WTC11 (cell line): ENCODE measurements at regions not wholly inside any gene's neighbourhood (a gene's known extent, or its start where the extent isn't known, plus 50 kb on each side); places are given as distances from the start of the nearest gene placed in this dataset.

Experiments
- ATAC-seq: fragments of 200-7000 bp; cut with Tn5 transposase; 2 replicates; pipeline ENCODE4 v1.10.0; 2021; ENCODE audit warnings: mild to moderate bottlenecking, moderate library complexity
- CTCF ChIA-PET: fragments of 300-600 bp; sonication (Branson Sonifier 250); formaldehyde crosslinking; loops from one replicate; lab custom pipeline; 2021; ENCODE audit warnings: antibody characterized with exemption; lab: Charles Lee
- POLR2A ChIA-PET: fragments of 350-600 bp; sonication (Branson Sonifier 250); formaldehyde crosslinking; loops from one replicate; lab custom pipeline; 2021; ENCODE audit warnings: antibody characterized with exemption; lab: Charles Lee
- DNase-seq: peaks from one replicate; pipeline ENCODE4 v3.0.0; 2021; ENCODE audit warnings: low spot score
- H3K27ac Mint-ChIP-seq: 2 replicates; pipeline ENCODE4 v1.8.0; 2021; ENCODE audit warnings: mixed read lengths
- H3K27me3 Mint-ChIP-seq: 2 replicates; pipeline ENCODE4 v1.8.0; 2021; ENCODE audit warnings: low read depth, mild to moderate bottlenecking, moderate library complexity, mixed read lengths
- H3K36me3 Mint-ChIP-seq: 2 replicates; pipeline ENCODE4 v1.8.0; 2021; ENCODE audit warnings: mixed read lengths
- H3K4me1 Mint-ChIP-seq: 2 replicates; pipeline ENCODE4 v1.8.0; 2022; ENCODE audit warnings: mixed read lengths
- H3K4me3 Mint-ChIP-seq: 2 replicates; pipeline ENCODE4 v1.8.0; 2021; ENCODE audit warnings: mild to moderate bottlenecking, moderate library complexity, mixed read lengths
- H3K9me3 Mint-ChIP-seq: 2 replicates; pipeline ENCODE4 v1.8.0; 2021; ENCODE audit warnings: mixed read lengths
- ATF2 ChIP-seq: sonication (generic); formaldehyde crosslinking; IDR thresholded peaks from 2 replicates; pipeline ENCODE4 v1.8.1; 2022; ENCODE audit warnings: low read depth, missing genetic modification reagents, borderline replicate concordance
- ATF3 ChIP-seq: sonication (generic); formaldehyde crosslinking; conservative IDR thresholded peaks from 2 replicates; pipeline ENCODE4 v1.8.1; 2022; ENCODE audit warnings: mild to moderate bottlenecking, missing genetic modification reagents
- ATF6 ChIP-seq: sonication (generic); formaldehyde crosslinking; IDR thresholded peaks from 2 replicates; pipeline ENCODE4 v1.8.1; 2023; ENCODE audit warnings: mild to moderate bottlenecking, missing genetic modification reagents
- CBFB ChIP-seq: sonication (generic); formaldehyde crosslinking; IDR thresholded peaks from 2 replicates; pipeline ENCODE4 v1.8.1; 2022; ENCODE audit warnings: mild to moderate bottlenecking, low read depth, missing genetic modification reagents
- CREB1 ChIP-seq: sonication (generic); formaldehyde crosslinking; IDR thresholded peaks from 2 replicates; pipeline ENCODE4 v1.8.0; 2023; ENCODE audit warnings: mild to moderate bottlenecking, missing genetic modification reagents
- E2F4 ChIP-seq: sonication (generic); formaldehyde crosslinking; IDR thresholded peaks from 2 replicates; pipeline ENCODE4 v1.8.1; 2022; ENCODE audit warnings: low read depth, mild to moderate bottlenecking, moderate library complexity, missing genetic modification reagents, borderline replicate concordance
- ERG ChIP-seq: fragments of 250-450 bp; sonication (Bioruptor Pico); IDR thresholded peaks from 2 replicates; pipeline ENCODE4 v1.8.0; 2021; ENCODE audit warnings: mild to moderate bottlenecking
- ETV6 ChIP-seq: sonication (generic); formaldehyde crosslinking; IDR thresholded peaks from 2 replicates; pipeline ENCODE4 v1.8.1; 2022; ENCODE audit warnings: mild to moderate bottlenecking, missing genetic modification reagents
- FOXJ3 ChIP-seq: sonication (generic); formaldehyde crosslinking; IDR thresholded peaks from 2 replicates; pipeline ENCODE4 v1.9.0; 2021; ENCODE audit warnings: missing genetic modification reagents, mild to moderate bottlenecking, borderline replicate concordance
- GABPB1 ChIP-seq: sonication (generic); formaldehyde crosslinking; IDR thresholded peaks from 2 replicates; pipeline ENCODE4 v1.8.1; 2023; ENCODE audit warnings: mild to moderate bottlenecking, missing genetic modification reagents
- HMGA2 ChIP-seq: fragments of 250-450 bp; sonication (Bioruptor Pico); IDR thresholded peaks from 2 replicates; pipeline ENCODE4 v1.4.0; 2021; ENCODE audit warnings: mild to moderate bottlenecking, moderate library complexity
- HMGXB4 ChIP-seq: sonication (generic); formaldehyde crosslinking; IDR thresholded peaks from 2 replicates; pipeline ENCODE4 v1.8.1; 2023; ENCODE audit warnings: mild to moderate bottlenecking, moderate library complexity, missing genetic modification reagents
- IRF1 ChIP-seq: sonication (generic); formaldehyde crosslinking; IDR thresholded peaks from 2 replicates; pipeline ENCODE4 v1.8.0; 2023; ENCODE audit warnings: missing genetic modification reagents
- JUN ChIP-seq: sonication (generic); formaldehyde crosslinking; IDR thresholded peaks from 2 replicates; pipeline ENCODE4 v1.8.0; 2023; ENCODE audit warnings: mild to moderate bottlenecking, missing genetic modification reagents
- MYBL2 ChIP-seq: sonication (generic); formaldehyde crosslinking; IDR thresholded peaks from 2 replicates; pipeline ENCODE4 v1.8.1; 2023; ENCODE audit warnings: mild to moderate bottlenecking, moderate library complexity, missing genetic modification reagents
- NR3C1 ChIP-seq: sonication (generic); formaldehyde crosslinking; conservative IDR thresholded peaks from 2 replicates; pipeline ENCODE4 v1.8.1; 2023; ENCODE audit warnings: low read depth, mild to moderate bottlenecking, missing genetic modification reagents
- RELA ChIP-seq: sonication (generic); formaldehyde crosslinking; IDR thresholded peaks from 2 replicates; pipeline ENCODE4 v1.8.1; 2022; ENCODE audit warnings: missing genetic modification reagents, mild to moderate bottlenecking, borderline replicate concordance
- RORB ChIP-seq: fragments of 250-450 bp; sonication (Bioruptor Pico); IDR thresholded peaks from 2 replicates; pipeline ENCODE4 v1.9.0; 2021; ENCODE audit warnings: mild to moderate bottlenecking
- SP1 ChIP-seq: sonication (generic); formaldehyde crosslinking; conservative IDR thresholded peaks from 2 replicates; pipeline ENCODE4 v1.8.1; 2022; ENCODE audit warnings: missing genetic modification reagents
- TEAD1 ChIP-seq: sonication (generic); formaldehyde crosslinking; IDR thresholded peaks from 2 replicates; pipeline ENCODE4 v1.8.0; 2022; ENCODE audit warnings: mild to moderate bottlenecking, missing genetic modification reagents
- ZBTB21 ChIP-seq: sonication (generic); formaldehyde crosslinking; IDR thresholded peaks from 2 replicates; pipeline ENCODE4 v1.8.1; 2023; ENCODE audit warnings: mild to moderate bottlenecking, missing genetic modification reagents, borderline replicate concordance
- ZNF263 ChIP-seq: sonication (generic); formaldehyde crosslinking; IDR thresholded peaks from 2 replicates; pipeline ENCODE4 v1.8.1; 2022; ENCODE audit warnings: low read depth, mild to moderate bottlenecking, moderate library complexity, missing genetic modification reagents

- no peak overlapping the region for H3K27ac Mint-ChIP-seq
- H3K27me3 Mint-ChIP-seq, result no peaks in the 10 kb centered on the region
- H3K4me1 Mint-ChIP-seq, result peaks cover 21% of the 10 kb centered on the region; the same call in 1 of the 2 replicates
- H3K4me3 Mint-ChIP-seq, result no peak overlapping the region
- ChIA-PET CTCF (no interaction called here), POLR2A (no interaction called here)
- peaks cover 35% of the 10 kb centered on the region for H3K9me3 Mint-ChIP-seq
- no peak for TF ChIP-seq E2F4 (CRISPR knock-in tag)
- no peak for TF ChIP-seq ATF6 (CRISPR knock-in tag)
- no peak for TF ChIP-seq CREB1
- TF ChIP-seq TEAD1 (CRISPR knock-in tag), result no peak
- TF ChIP-seq ATF3 (CRISPR knock-in tag), result no peak
- no peak for ATAC-seq
- peaks cover 3% of the 10 kb centered on the region; the same call in 1 of the 2 replicates for H3K36me3 Mint-ChIP-seq
- DNase-seq, result no peak
Observed at GRCh38 chr9:2340046-2340760, 281.4 kb upstream of the VLDLR start.

- ATAC-seq (no peak), DNase-seq (no peak)
- ChIA-PET POLR2A (no interaction called here), CTCF (no interaction called here)
- Mint-ChIP-seq H3K4me3 (no peak overlapping the region), H3K4me1 (peaks cover 11% of the 10 kb centered on the region; the same call in 1 of the 2 replicates), H3K9me3 (peaks cover 37% of the 10 kb centered on the region), H3K27ac (no peak overlapping the region), H3K27me3 (no peaks in the 10 kb centered on the region), H3K36me3 (peaks cover 5% of the 10 kb centered on the region)
- TF ChIP-seq HMGA2 (CRISPR knock-in tag), result no peak
- TF ChIP-seq GABPB1 (CRISPR knock-in tag), result no peak
- no peak for TF ChIP-seq SP1 (CRISPR knock-in tag)
- no peak for TF ChIP-seq ZBTB21 (CRISPR knock-in tag)
- no peak for TF ChIP-seq CBFB (CRISPR knock-in tag)
- no peak for TF ChIP-seq FOXJ3 (CRISPR knock-in tag)
- TF ChIP-seq ETV6 (CRISPR knock-in tag), result no peak
- no peak for TF ChIP-seq MYBL2 (CRISPR knock-in tag)
- TF ChIP-seq IRF1 (CRISPR knock-in tag), result no peak
- no peak for TF ChIP-seq RORB (CRISPR knock-in tag)
- TF ChIP-seq CREB1, result no peak
- TF ChIP-seq ATF2, result no peak
- TF ChIP-seq JUN (CRISPR knock-in tag), result no peak
Observed at GRCh38 chr9:2341126-2341525, 280.5 kb upstream of the VLDLR start.

- no peak overlapping the region for H3K4me3 Mint-ChIP-seq
- no peak for ATAC-seq
- H3K36me3 Mint-ChIP-seq, result peaks cover 12% of the 10 kb centered on the region
- H3K4me1 Mint-ChIP-seq, result 0 out of 2 replicates have a peak, but pooled peaks cover 6% of the 10 kb centered on the region
- ChIA-PET CTCF (no interaction called here), POLR2A (no interaction called here)
- peaks cover 41% of the 10 kb centered on the region for H3K9me3 Mint-ChIP-seq
- DNase-seq, result no peak
- no peaks in the 10 kb centered on the region for H3K27me3 Mint-ChIP-seq
- H3K27ac Mint-ChIP-seq, result no peak overlapping the region
- TF ChIP-seq ZNF263 (CRISPR knock-in tag), result no peak
- no peak for TF ChIP-seq ERG (CRISPR knock-in tag)
- TF ChIP-seq RELA (CRISPR knock-in tag), result no peak
- no peak for TF ChIP-seq HMGXB4 (CRISPR knock-in tag)
- no peak for TF ChIP-seq HMGA2 (CRISPR knock-in tag)
- no peak for TF ChIP-seq NR3C1 (CRISPR knock-in tag)
Observed at GRCh38 chr9:2341956-2342355, 279.6 kb upstream of the VLDLR start.
